Epithelial cell of esophagus (primary cell): ENCODE measurements at regions not wholly inside any gene's neighbourhood (a gene's known extent, or its start where the extent isn't known, plus 50 kb on each side); places are given as distances from the start of the nearest gene placed in this dataset.

Experiments used
- DNase-seq: peaks from one replicate; pipeline ENCODE4 v3.0.0; 2010; ENCODE audit warnings: low read depth
- H3K4me3 ChIP-seq: 2 replicates; pipeline ENCODE4 v1.5.1; 2011; ENCODE audit warnings: mild to moderate bottlenecking, low read length, control low read depth
- CTCF ChIP-seq: IDR thresholded peaks from 2 replicates; pipeline ENCODE4 v1.5.1; 2011; ENCODE audit warnings: low read depth, mild to moderate bottlenecking, low read length, control low read depth, inconsistent platforms; ENCODE audit not compliant: insufficient read depth; ENCODE audit errors: missing control alignments

- no peak for TF ChIP-seq CTCF
These were observed 617.9 kb downstream of the KCTD16 start for GRCh38 chr5:144788556-144788955.

GRCh38 chr5:144788046-144788445 is 617.4 kb downstream of the KCTD16 start:
- H3K4me3 ChIP-seq = no peak overlapping the region
- TF ChIP-seq CTCF = no peak
- no peak for DNase-seq

More at GRCh38 chr5:144788556-144788955, 617.9 kb downstream of the KCTD16 start:
- no peak for DNase-seq
- no peak overlapping the region for H3K4me3 ChIP-seq

DNA sequence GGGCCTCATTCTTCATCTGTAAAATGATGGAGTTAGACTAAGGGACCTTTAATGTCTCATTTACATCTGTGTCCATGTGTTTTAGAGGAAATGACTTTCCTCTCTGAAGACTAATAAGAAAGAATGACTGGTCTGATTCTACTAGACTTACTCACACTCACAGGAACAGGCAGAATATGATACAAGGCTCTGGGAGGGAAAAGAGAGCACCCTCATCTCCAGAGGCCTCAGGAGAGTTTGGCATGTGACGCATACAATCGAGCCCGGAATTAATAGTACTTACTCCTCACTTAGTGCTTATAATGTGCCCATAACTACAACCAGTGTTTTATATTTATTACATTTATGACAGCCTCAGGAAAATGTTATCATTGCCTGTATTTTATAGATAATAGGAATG is 608.7 kb downstream of the KCTD16 start:
- no peak for DNase-seq
- no peak overlapping the region for H3K4me3 ChIP-seq
- TF ChIP-seq CTCF = no peak

GRCh38 chr5:144778561-144778960 is 607.9 kb downstream of the KCTD16 start:
- DNase-seq = no peak
- no peak overlapping the region for H3K4me3 ChIP-seq
- no peak for TF ChIP-seq CTCF

DNA sequence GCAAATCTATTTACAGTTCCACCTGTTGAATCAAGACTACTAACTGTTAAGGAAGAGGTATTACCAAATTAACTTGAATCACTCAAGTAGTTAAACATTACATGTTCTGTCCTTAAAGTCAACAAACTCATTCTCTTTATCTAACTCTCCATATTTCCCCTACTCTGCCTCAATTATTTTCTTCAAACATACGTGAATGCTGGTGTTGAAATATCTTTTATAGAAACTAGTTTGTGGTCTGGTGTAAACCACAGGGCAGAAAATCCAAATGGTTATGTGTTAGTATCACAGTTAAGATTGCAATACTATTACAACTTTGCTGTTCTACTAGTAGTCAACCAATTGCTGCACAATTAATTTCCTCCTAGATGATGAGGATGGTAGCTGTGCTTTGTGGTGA is 603.5 kb downstream of the KCTD16 start:
- no peak for TF ChIP-seq CTCF
- H3K4me3 ChIP-seq = no peak overlapping the region
- DNase-seq = no peak

GRCh38 chr5:144773628-144774027 is 603.0 kb downstream of the KCTD16 start:
- no peak for DNase-seq
- H3K4me3 ChIP-seq = no peak overlapping the region
- TF ChIP-seq CTCF = no peak

DNA sequence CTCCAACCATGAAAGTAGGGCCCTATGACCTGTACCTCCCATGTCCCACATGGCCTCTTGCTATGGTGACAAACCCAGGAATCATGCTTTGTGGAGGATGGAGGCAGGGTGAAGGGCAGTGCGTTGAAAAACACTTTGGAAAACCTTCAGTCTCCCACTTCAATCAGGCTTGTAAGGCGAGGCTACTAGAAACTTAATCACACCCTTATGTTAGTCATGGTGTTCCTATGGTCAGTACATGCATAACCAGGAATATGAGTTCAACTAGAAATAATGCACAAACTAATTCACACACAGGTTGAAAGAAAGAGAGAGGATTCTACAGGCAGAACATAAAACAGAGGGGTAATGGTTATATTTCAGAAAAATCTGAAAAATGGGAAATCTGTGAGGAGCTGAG is 601.1 kb downstream of the KCTD16 start:
- TF ChIP-seq CTCF = no peak
- no peak overlapping the region for H3K4me3 ChIP-seq
- peak; percentile 9 for DNase-seq
